OCI-LY7 (cell line): ENCODE measurements at regions not wholly inside any gene's neighbourhood (a gene's known extent, or its start where the extent isn't known, plus 50 kb on each side); places are given as distances from the start of the nearest gene placed in this dataset.

ENCODE experiments used
- BruUV-seq: library from RNA; stranded (reverse); fragments of 400-500 nt; replicated peaks from 2 replicates; lab custom pipeline; 2021; lab: Mats Ljungman, UMichigan
- CTCF ChIA-PET: fragments of 300-600 bp; sonication (Branson Sonifier 250); formaldehyde crosslinking; loops from one replicate; lab custom pipeline; 2022; ENCODE audit warnings: antibody characterized with exemption; ENCODE audit not compliant: unreplicated experiment; lab: Charles Lee
- POLR2A ChIA-PET: fragments of 300-600 bp; sonication (Branson Sonifier 250); formaldehyde crosslinking; loops from one replicate; lab custom pipeline; 2022; ENCODE audit warnings: antibody characterized with exemption; lab: Charles Lee
- DNase-seq: peaks from one replicate; pipeline ENCODE4 v3.0.0-alpha.2; 2015; ENCODE audit warnings: low spot score
- H2AFZ ChIP-seq: fragments of 200-600 bp; sonication (generic), shearing (Covaris generic); 2 replicates; pipeline ENCODE4 v1.6.1; 2014; ENCODE audit warnings: mild to moderate bottlenecking, antibody characterized with exemption, low read length, moderate library complexity
- H3K27ac ChIP-seq: fragments of 200-600 bp; sonication (generic); 2 replicates; pipeline ENCODE4 v1.5.1; 2014; ENCODE audit warnings: mixed run types, low read depth, mild to moderate bottlenecking, moderate library complexity, low read length, inconsistent platforms; ENCODE audit not compliant: poor library complexity, severe bottlenecking
- H3K36me3 ChIP-seq: fragments of 200-600 bp; sonication (generic); 2 replicates; pipeline ENCODE4 v1.6.1; 2014; ENCODE audit warnings: mild to moderate bottlenecking, antibody characterized with exemption, low read length, moderate library complexity, mixed read lengths; ENCODE audit not compliant: insufficient read depth
- H3K4me1 ChIP-seq: fragments of 200-600 bp; sonication (generic); 2 replicates; pipeline ENCODE4 v1.5.1; 2014; ENCODE audit warnings: mild to moderate bottlenecking, low read length; ENCODE audit not compliant: insufficient read depth, poor library complexity, severe bottlenecking
- H3K4me2 ChIP-seq: fragments of 200-600 bp; sonication (generic); 2 replicates; pipeline ENCODE4 v1.6.1; 2014; ENCODE audit warnings: mild to moderate bottlenecking, low read length
- H3K4me3 ChIP-seq: fragments of 200-600 bp; sonication (generic); 2 replicates; pipeline ENCODE4 v1.5.1; 2014; ENCODE audit warnings: mild to moderate bottlenecking, low read depth, low read length; ENCODE audit not compliant: poor library complexity, severe bottlenecking
- H3K79me2 ChIP-seq: fragments of 200-600 bp; sonication (generic); 2 replicates; pipeline ENCODE4 v1.6.1; 2016; ENCODE audit warnings: low read depth, mild to moderate bottlenecking, low read length, moderate library complexity, mixed read lengths; ENCODE audit not compliant: insufficient read depth
- H3K9me2 ChIP-seq: fragments of 200-600 bp; sonication (generic); 2 replicates; pipeline ENCODE4 v1.6.1; 2016; ENCODE audit warnings: mild to moderate bottlenecking, low read length, mixed read lengths; ENCODE audit not compliant: insufficient read depth
- H3K9me3 ChIP-seq: fragments of 200-600 bp; sonication (generic); 2 replicates; pipeline ENCODE4 v1.6.1; 2014; ENCODE audit warnings: mild to moderate bottlenecking, mixed run types, low read length, mixed read lengths
- H4K20me1 ChIP-seq: fragments of 200-600 bp; sonication (generic); 2 replicates; pipeline ENCODE4 v1.6.1; 2014; ENCODE audit warnings: mild to moderate bottlenecking, antibody characterized with exemption, low read length, moderate library complexity, mixed read lengths; ENCODE audit not compliant: insufficient read depth
- CTCF ChIP-seq: fragments of 200-600 bp; sonication (generic); conservative IDR thresholded peaks from 2 replicates; pipeline ENCODE4 v1.5.1; 2014; ENCODE audit warnings: mild to moderate bottlenecking, antibody characterized with exemption, low read length, moderate library complexity, mixed read lengths
- EZH2phosphoT487 ChIP-seq: fragments of 200-600 bp; sonication (generic); IDR thresholded peaks from 2 replicates; pipeline ENCODE4 v1.6.1; 2018; ENCODE audit warnings: low read depth, borderline replicate concordance, mild to moderate bottlenecking, mixed run types, antibody characterized with exemption, low read length, moderate library complexity, mixed read lengths
- intact Hi-C: fragments of 100-400 bp; cut with micrococcal nuclease; formaldehyde crosslinking; loops from one replicate; pipeline ENCODE4 v1.10.0; 2022; ENCODE audit not compliant: unreplicated experiment

- TF ChIP-seq CTCF = no peak
- TF ChIP-seq EZH2phosphoT487 = no peak
- POLR2A ChIA-PET = no interaction called here
- H3K9me2 ChIP-seq = no peaks in the 10 kb centered on the region
- H3K79me2 ChIP-seq = no peaks in the 10 kb centered on the region
- H3K9me3 ChIP-seq = no peaks in the 10 kb centered on the region
- H3K4me1 ChIP-seq = no peaks in the 10 kb centered on the region
- no peak overlapping the region for H3K27ac ChIP-seq
- intact Hi-C loops = no loop called here
- BruUV-seq = no TSS peak
- no peaks in the 10 kb centered on the region for H4K20me1 ChIP-seq
- CTCF ChIA-PET = no interaction called here
- no peak overlapping the region for H3K4me3 ChIP-seq
- H3K4me2 ChIP-seq = no peak overlapping the region
- no peaks in the 10 kb centered on the region for H3K36me3 ChIP-seq
- no peak for DNase-seq
- no peak overlapping the region for H2AFZ ChIP-seq
Measured at GRCh38 chr9:108150736-108151586, 661.4 kb upstream of the KLF4 start.

- H3K9me2 ChIP-seq = no peaks in the 10 kb centered on the region
- no TSS peak for BruUV-seq
- no peaks in the 10 kb centered on the region for H4K20me1 ChIP-seq
- no peaks in the 10 kb centered on the region for H3K9me3 ChIP-seq
- intact Hi-C loops = no loop called here
- H3K4me1 ChIP-seq = no peaks in the 10 kb centered on the region
- DNase-seq = no peak
- H2AFZ ChIP-seq = no peak overlapping the region
- H3K79me2 ChIP-seq = no peaks in the 10 kb centered on the region
- no peaks in the 10 kb centered on the region for H3K36me3 ChIP-seq
- H3K27ac ChIP-seq = no peak overlapping the region
- no peak overlapping the region for H3K4me2 ChIP-seq
- ChIA-PET CTCF (no interaction called here), POLR2A (no interaction called here)
- TF ChIP-seq CTCF (no peak), EZH2phosphoT487 (no peak)
- H3K4me3 ChIP-seq = no peak overlapping the region
Measured at GRCh38 chr9:108149326-108149725, 659.8 kb upstream of the KLF4 start.
